ENCODE measurements at regions not wholly inside any gene's neighbourhood (a gene's known extent, or its start where the extent isn't known, plus 50 kb on each side); places are given as distances from the start of the nearest gene placed in this dataset.

DNA sequence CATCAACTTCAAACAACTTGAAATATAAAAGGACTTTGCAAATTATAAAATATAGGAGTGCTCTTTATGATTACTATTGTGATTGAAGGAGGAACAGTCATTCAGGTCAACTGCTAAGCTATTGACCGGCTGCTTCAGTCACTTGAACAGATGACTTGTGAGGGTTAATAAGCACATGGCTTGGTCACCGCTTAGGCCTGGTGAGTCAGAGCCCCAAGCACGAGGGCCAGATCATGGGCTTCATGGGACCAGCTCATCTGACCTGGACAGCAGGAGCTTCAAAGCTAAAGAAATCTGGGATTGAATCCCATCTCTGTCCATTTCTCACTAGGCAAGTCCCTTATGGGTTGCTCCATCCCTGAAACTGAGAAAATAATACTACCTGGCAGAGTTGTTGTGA is 60.4 kb upstream of the ADO start:
- Histone ChIP-seq H3K9me3 (ENCODE audit: low read length) (no peaks in the 10 kb centered on the region), H3K27me3 (ENCODE audit: insufficient read depth, low read length) (no peaks in the 10 kb centered on the region), H3K4me2 (ENCODE audit: low read length) (no peak overlapping the region), H3K36me3 (ENCODE audit: insufficient read depth, low read length) (no peaks in the 10 kb centered on the region), H3K79me2 (ENCODE audit: insufficient read depth, low read length) (no peaks in the 10 kb centered on the region), H3K27ac (ENCODE audit: low read depth, low read length, poor library complexity, severe bottlenecking) (no peak overlapping the region), H3K4me1 (ENCODE audit: insufficient read depth, low read length, severe bottlenecking) (no peaks in the 10 kb centered on the region), H4K20me1 (ENCODE audit: insufficient read depth, low read length) (no peaks in the 10 kb centered on the region), H2AFZ (ENCODE audit: low read length) (no peak overlapping the region), H3K9ac (ENCODE audit: low read length) (no peak overlapping the region), H3K9me2 (ENCODE audit: low read depth, low read length) (no peaks in the 10 kb centered on the region), H3K4me3 (ENCODE audit: low read depth, low read length, poor library complexity, severe bottlenecking) (no peak overlapping the region), H3F3A (ENCODE audit: insufficient read depth, low read length) (no peaks in the 10 kb centered on the region)
- no peak for TF ChIP-seq EZH2 (IDR thresholded peaks at IDR 0.05; ENCODE audit: borderline replicate concordance, low read length)

- H3K4me1 ChIP-seq (ENCODE audit: insufficient read depth, low read length, severe bottlenecking), result no peaks in the 10 kb centered on the region
- no peak overlapping the region for H2AFZ ChIP-seq (ENCODE audit: low read length)
- H3K4me3 ChIP-seq (ENCODE audit: low read depth, low read length, poor library complexity, severe bottlenecking), result no peak overlapping the region
- no peak overlapping the region for H3K27ac ChIP-seq (ENCODE audit: low read depth, low read length, poor library complexity, severe bottlenecking)
- TF ChIP-seq, protein P1, sequence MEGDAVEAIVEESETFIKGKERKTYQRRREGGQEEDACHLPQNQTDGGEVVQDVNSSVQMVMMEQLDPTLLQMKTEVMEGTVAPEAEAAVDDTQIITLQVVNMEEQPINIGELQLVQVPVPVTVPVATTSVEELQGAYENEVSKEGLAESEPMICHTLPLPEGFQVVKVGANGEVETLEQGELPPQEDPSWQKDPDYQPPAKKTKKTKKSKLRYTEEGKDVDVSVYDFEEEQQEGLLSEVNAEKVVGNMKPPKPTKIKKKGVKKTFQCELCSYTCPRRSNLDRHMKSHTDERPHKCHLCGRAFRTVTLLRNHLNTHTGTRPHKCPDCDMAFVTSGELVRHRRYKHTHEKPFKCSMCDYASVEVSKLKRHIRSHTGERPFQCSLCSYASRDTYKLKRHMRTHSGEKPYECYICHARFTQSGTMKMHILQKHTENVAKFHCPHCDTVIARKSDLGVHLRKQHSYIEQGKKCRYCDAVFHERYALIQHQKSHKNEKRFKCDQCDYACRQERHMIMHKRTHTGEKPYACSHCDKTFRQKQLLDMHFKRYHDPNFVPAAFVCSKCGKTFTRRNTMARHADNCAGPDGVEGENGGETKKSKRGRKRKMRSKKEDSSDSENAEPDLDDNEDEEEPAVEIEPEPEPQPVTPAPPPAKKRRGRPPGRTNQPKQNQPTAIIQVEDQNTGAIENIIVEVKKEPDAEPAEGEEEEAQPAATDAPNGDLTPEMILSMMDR (IDR thresholded peaks at IDR 0.05; ENCODE audit: low read length), result no peak
- TF ChIP-seq EZH2 (IDR thresholded peaks at IDR 0.05; ENCODE audit: borderline replicate concordance, low read length), result no peak
- no peaks in the 10 kb centered on the region for H3K27me3 ChIP-seq (ENCODE audit: insufficient read depth, low read length)
- no peaks in the 10 kb centered on the region for H3K36me3 ChIP-seq (ENCODE audit: insufficient read depth, low read length)
- H3K79me2 ChIP-seq (ENCODE audit: insufficient read depth, low read length), result no peaks in the 10 kb centered on the region
- no peak overlapping the region for H3K9ac ChIP-seq (ENCODE audit: low read length)
- H3K4me2 ChIP-seq (ENCODE audit: low read length), result no peak overlapping the region
- no peaks in the 10 kb centered on the region for H3K9me2 ChIP-seq (ENCODE audit: low read depth, low read length)
- H3F3A ChIP-seq (ENCODE audit: insufficient read depth, low read length), result no peaks in the 10 kb centered on the region
- H3K9me3 ChIP-seq (ENCODE audit: low read length), result no peaks in the 10 kb centered on the region
- no peaks in the 10 kb centered on the region for H4K20me1 ChIP-seq (ENCODE audit: insufficient read depth, low read length)
Observed at GRCh38 chr10:62745581-62745980, 58.9 kb upstream of the ADO start.

DNA sequence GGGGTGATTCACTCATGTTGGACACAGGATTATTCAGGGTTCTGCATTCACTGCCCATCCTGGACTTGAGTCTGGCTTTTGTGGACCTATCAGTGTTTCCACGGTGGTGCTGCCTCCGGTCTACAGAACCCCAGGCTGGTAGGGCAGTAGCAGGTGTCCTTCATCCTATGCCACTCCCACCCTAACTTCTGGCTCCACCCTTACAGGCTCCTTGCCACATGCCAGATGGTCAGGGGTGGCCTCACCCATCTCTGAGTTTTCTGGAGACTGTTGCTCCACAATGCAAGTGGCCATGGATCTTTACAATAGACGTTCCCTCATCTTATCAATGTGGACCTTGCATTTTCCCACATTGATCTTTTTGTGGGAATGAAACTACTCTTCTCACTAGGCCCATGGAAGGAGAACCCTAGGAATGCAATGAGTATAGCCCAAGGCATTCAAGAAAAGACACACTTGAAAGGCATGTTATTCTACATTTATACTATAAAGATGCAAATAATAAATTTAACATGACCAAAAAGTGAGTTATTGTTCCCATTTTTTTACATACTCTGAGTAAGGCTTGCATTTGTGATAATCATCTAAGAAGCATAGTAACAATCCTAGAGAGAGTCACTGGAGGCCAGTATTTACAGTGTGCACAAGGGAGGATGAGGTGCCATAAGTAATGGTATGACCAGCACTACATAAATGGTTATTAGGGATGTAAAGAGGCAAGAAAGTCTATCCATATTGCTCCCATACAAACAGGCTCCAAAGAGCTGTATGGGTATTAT is 57.4 kb upstream of the ADO start:
- Histone ChIP-seq H3K9me2 (ENCODE audit: low read depth, low read length) (no peaks in the 10 kb centered on the region), H3K4me1 (ENCODE audit: insufficient read depth, low read length, severe bottlenecking) (no peaks in the 10 kb centered on the region), H3K9me3 (ENCODE audit: low read length) (no peaks in the 10 kb centered on the region), H3K36me3 (ENCODE audit: insufficient read depth, low read length) (no peaks in the 10 kb centered on the region), H3K27me3 (ENCODE audit: insufficient read depth, low read length) (no peaks in the 10 kb centered on the region), H3K27ac (ENCODE audit: low read depth, low read length, poor library complexity, severe bottlenecking) (no peak overlapping the region), H3K4me3 (ENCODE audit: low read depth, low read length, poor library complexity, severe bottlenecking) (no peak overlapping the region), H3K9ac (ENCODE audit: low read length) (no peak overlapping the region), H3K4me2 (ENCODE audit: low read length) (no peak overlapping the region), H4K20me1 (ENCODE audit: insufficient read depth, low read length) (no peaks in the 10 kb centered on the region), H3K79me2 (ENCODE audit: insufficient read depth, low read length) (no peaks in the 10 kb centered on the region), H3F3A (ENCODE audit: insufficient read depth, low read length) (no peaks in the 10 kb centered on the region), H2AFZ (ENCODE audit: low read length) (no peak overlapping the region)
- TF ChIP-seq, protein P1 (IDR thresholded peaks at IDR 0.05; ENCODE audit: low read length), result no peak
- TF ChIP-seq EZH2 (IDR thresholded peaks at IDR 0.05; ENCODE audit: borderline replicate concordance, low read length), result no peak

DNA sequence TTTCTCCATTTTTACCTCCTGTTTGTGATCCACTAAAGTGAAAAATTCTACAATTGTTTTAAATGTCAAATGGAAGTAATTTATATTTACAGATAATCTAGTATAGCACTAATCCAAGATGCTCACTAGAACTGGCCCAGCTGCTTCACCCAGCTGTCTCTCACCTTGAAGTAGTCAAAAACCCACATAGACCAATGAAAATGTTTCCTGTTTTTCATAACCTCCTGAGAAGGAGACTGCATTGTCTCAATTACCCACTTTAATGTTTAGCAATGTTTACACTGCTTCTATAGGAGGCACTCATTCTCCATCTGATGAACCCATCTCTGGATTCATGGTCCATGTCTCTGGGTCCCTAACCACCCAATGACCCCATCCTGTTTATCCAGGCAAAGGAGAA is 56.1 kb upstream of the ADO start:
- no peak overlapping the region for H3K27ac ChIP-seq (ENCODE audit: low read depth, low read length, poor library complexity, severe bottlenecking)
- H3K79me2 ChIP-seq (ENCODE audit: insufficient read depth, low read length), result no peaks in the 10 kb centered on the region
- no peaks in the 10 kb centered on the region for H3K36me3 ChIP-seq (ENCODE audit: insufficient read depth, low read length)
- no peaks in the 10 kb centered on the region for H3F3A ChIP-seq (ENCODE audit: insufficient read depth, low read length)
- H4K20me1 ChIP-seq (ENCODE audit: insufficient read depth, low read length), result no peaks in the 10 kb centered on the region
- H3K4me2 ChIP-seq (ENCODE audit: low read length), result no peak overlapping the region
- no peak overlapping the region for H2AFZ ChIP-seq (ENCODE audit: low read length)
- no peak overlapping the region for H3K4me3 ChIP-seq (ENCODE audit: low read depth, low read length, poor library complexity, severe bottlenecking)
- H3K9me3 ChIP-seq (ENCODE audit: low read length), result no peaks in the 10 kb centered on the region
- TF ChIP-seq, protein P1 (IDR thresholded peaks at IDR 0.05; ENCODE audit: low read length), result no peak
- no peak for TF ChIP-seq EZH2 (IDR thresholded peaks at IDR 0.05; ENCODE audit: borderline replicate concordance, low read length)
- H3K4me1 ChIP-seq (ENCODE audit: insufficient read depth, low read length, severe bottlenecking), result no peaks in the 10 kb centered on the region
- H3K27me3 ChIP-seq (ENCODE audit: insufficient read depth, low read length), result no peaks in the 10 kb centered on the region
- H3K9me2 ChIP-seq (ENCODE audit: low read depth, low read length), result no peaks in the 10 kb centered on the region
- H3K9ac ChIP-seq (ENCODE audit: low read length), result no peak overlapping the region

Measured in OCI-LY1 (cell line).